Prostate gland (tissue), 2 donors: ENCODE measurements at regions not wholly inside any gene's neighbourhood (a gene's known extent, or its start where the extent isn't known, plus 50 kb on each side); places are given as distances from the start of the nearest gene placed in this dataset.
"Not testable (repeated sequence)": the region's sequence is repeated elsewhere in the genome, so short reads cannot be mapped to it uniquely, and the experiment has no call there.

Experiments
- DNase-seq: peaks from one replicate; pipeline ENCODE4 v3.0.0-alpha.2; 2019; ENCODE audit warnings: low spot score
- H3K27ac ChIP-seq, 2 donors: fragments of 200-600 bp; sonication (generic); 2 replicates each; pipeline ENCODE4 v1.5.1; 2017 to 2019
- H3K27me3 ChIP-seq: fragments of 200-600 bp; sonication (generic); replicated peaks from 2 replicates; pipeline ENCODE4 v1.5.1; 2019; ENCODE audit not compliant: insufficient read depth
- H3K36me3 ChIP-seq, 2 donors: fragments of 200-600 bp; sonication (generic); 1 replicate in 1 of 2; 2 replicates in 1 of 2; pipeline versions ENCODE4 v1.5.1 to v1.8.1; 2017 to 2019
- H3K4me1 ChIP-seq: fragments of 200-600 bp; sonication (generic); replicated peaks from 2 replicates; pipeline ENCODE4 v1.5.1; 2019
- H3K4me3 ChIP-seq, 2 donors: fragments of 200-600 bp; sonication (generic); 2 replicates each; pipeline ENCODE4 v1.5.1; 2017 to 2019
- H3K9me3 ChIP-seq: fragments of 200-600 bp; sonication (generic); 2 replicates; pipeline ENCODE4 v1.5.1; 2017
- CTCF ChIP-seq, 4 experiments: fragments of 200-600 bp in 2 of 4; fragments of 450-650 bp in 2 of 4; sonication (generic) in 2 of 4; IDR thresholded peaks; 1 replicate in 3 of 4; 2 replicates in 1 of 4; pipeline ENCODE4 v1.5.1; 2016 to 2019; ENCODE audit warnings: antibody characterized with exemption in 4 of 4, mild to moderate bottlenecking in 2 of 4, moderate library complexity in 2 of 4
- POLR2A ChIP-seq: fragments of 450-650 bp; IDR thresholded peaks from one replicate; pipeline ENCODE4 v1.6.1; 2016; ENCODE audit warnings: antibody characterized with exemption, mild to moderate bottlenecking
- POLR2AphosphoS5 ChIP-seq: sonication (generic); formaldehyde crosslinking; IDR thresholded peaks from one replicate; pipeline ENCODE4 v1.6.1; 2017; ENCODE audit warnings: antibody characterized with exemption
- WGBS: methylation state at CpG from one replicate; pipeline ENCODE4 v1.1.5; 2018; 5-methylcytosine and 5-hydroxymethylcytosine counted together
- intact Hi-C: fragments of 100-400 bp; cut with DNase I; formaldehyde crosslinking; loops from one replicate; pipeline ENCODE4 v1.14.2; 2022

GRCh38 chr1:168408539-168408865, 127.8 kb downstream of the TBX19 start:
- Histone ChIP-seq H3K4me3 (no peak overlapping the region), H3K36me3 (no peaks in the 10 kb centered on the region), H3K27me3 (no peaks in the 10 kb centered on the region), H3K27ac (no peak overlapping the region), H3K9me3 (no peaks in the 10 kb centered on the region), H3K4me1 (no peaks in the 10 kb centered on the region)
- no peak for DNase-seq
- TF ChIP-seq CTCF (IDR thresholded peaks at IDR 0.05) (no peak), POLR2A (no peak)
- WGBS: 86% methylated on average over 3 of the region's 3 CpGs
- intact Hi-C loops: no loop called here

- Histone ChIP-seq H3K9me3 (no peaks in the 10 kb centered on the region), H3K36me3 (no peaks in the 10 kb centered on the region), H3K27me3 (no peaks in the 10 kb centered on the region), H3K27ac (no peak overlapping the region), H3K4me1 (no peaks in the 10 kb centered on the region), H3K4me3 (no peak overlapping the region)
- WGBS: 90% methylated on average over 1 of the region's 1 CpG
- TF ChIP-seq CTCF (IDR thresholded peaks at IDR 0.05): no peak
- intact Hi-C loops: no loop called here
- DNase-seq: no peak
Observed at GRCh38 chr1:168407832-168408538, 127.3 kb downstream of the TBX19 start.

GRCh38 chr1:168405906-168406549, 125.4 kb downstream of the TBX19 start:
- H3K36me3 ChIP-seq: no peaks in the 10 kb centered on the region
- no peak overlapping the region for H3K4me3 ChIP-seq
- H3K27ac ChIP-seq: no peak overlapping the region
- 59% methylated on average over 3 of the region's 3 CpGs for WGBS
- DNase-seq: no peak
- H3K4me1 ChIP-seq: no peaks in the 10 kb centered on the region
- TF ChIP-seq POLR2A (no peak), POLR2AphosphoS5 (peak; percentile 26), CTCF (IDR thresholded peaks at IDR 0.05) (no peak)
- no peaks in the 10 kb centered on the region for H3K27me3 ChIP-seq
- intact Hi-C loops: no loop called here
- no peaks in the 10 kb centered on the region for H3K9me3 ChIP-seq

- H3K9me3 ChIP-seq: no peaks in the 10 kb centered on the region
- no peaks in the 10 kb centered on the region for H3K27me3 ChIP-seq
- H3K36me3 ChIP-seq: no peaks in the 10 kb centered on the region
- no peaks in the 10 kb centered on the region for H3K4me1 ChIP-seq
- WGBS: 93% methylated on average over 2 of the region's 2 CpGs
- intact Hi-C loops: no loop called here
- H3K4me3 ChIP-seq: no peak overlapping the region
- no peak overlapping the region for H3K27ac ChIP-seq
- TF ChIP-seq CTCF (IDR thresholded peaks at IDR 0.05) (no peak), POLR2A (no peak)
- DNase-seq: no peak
Observed at GRCh38 chr1:168403140-168403539, 122.5 kb downstream of the TBX19 start.

GRCh38 chr1:168402466-168402865, 121.8 kb downstream of the TBX19 start:
- WGBS: 54% methylated on average over 3 of the region's 3 CpGs
- H3K27ac ChIP-seq, H3K4me1 ChIP-seq, H3K27me3 ChIP-seq, DNase-seq, intact Hi-C loops, H3K36me3 ChIP-seq, H3K4me3 ChIP-seq, H3K9me3 ChIP-seq: not testable (repeated sequence)
